Vagina (tissue), 2 donors: ENCODE measurements at regions not wholly inside any gene's neighbourhood (a gene's known extent, or its start where the extent isn't known, plus 50 kb on each side); places are given as distances from the start of the nearest gene placed in this dataset.

Experiments
- DNase-seq, 2 donors: peaks; one replicate each; pipeline ENCODE4 v3.0.0-alpha.2; 2017; ENCODE audit errors: extremely low spot score in 2 of 2
- H3K27ac ChIP-seq: fragments of 200-600 bp; sonication (generic); one replicate; pipeline ENCODE4 v1.5.1; 2019
- H3K27me3 ChIP-seq: fragments of 200-600 bp; sonication (generic); one replicate; pipeline ENCODE4 v1.5.1; 2019
- H3K36me3 ChIP-seq, 2 donors: fragments of 200-600 bp; sonication (generic); one replicate each; pipeline ENCODE4 v1.5.1; 2017 to 2019
- H3K4me1 ChIP-seq: fragments of 200-600 bp; sonication (generic); one replicate; pipeline ENCODE4 v1.5.1; 2019
- H3K4me3 ChIP-seq, 2 donors: fragments of 200-600 bp; sonication (generic); 1 replicate in 1 of 2; 2 replicates in 1 of 2; pipeline ENCODE4 v1.5.1; 2016 to 2019
- H3K9me3 ChIP-seq: fragments of 200-600 bp; sonication (generic); one replicate; pipeline ENCODE4 v1.5.1; 2019
- CTCF ChIP-seq, 3 experiments: fragments of 450-650 bp in 2 of 3; fragments of 200-600 bp in 1 of 3; sonication (generic) in 1 of 3; IDR thresholded peaks; one replicate each; pipeline ENCODE4 v1.5.1; 2017 to 2019; ENCODE audit warnings: antibody characterized with exemption in 3 of 3, mild to moderate bottlenecking in 2 of 3, moderate library complexity in 2 of 3
- POLR2A ChIP-seq, 2 donors: fragments of 450-650 bp; IDR thresholded peaks; one replicate each; pipeline ENCODE4 v1.6.1; 2017; ENCODE audit warnings: antibody characterized with exemption in 2 of 2, mild to moderate bottlenecking in 2 of 2, moderate library complexity in 2 of 2
- POLR2AphosphoS5 ChIP-seq, 2 donors: sonication (generic); formaldehyde crosslinking; IDR thresholded peaks; one replicate each; pipeline ENCODE4 v1.9.0; 2017; ENCODE audit warnings: antibody characterized with exemption in 2 of 2, mild to moderate bottlenecking in 2 of 2, low read depth in 1 of 2; ENCODE audit not compliant: insufficient read depth in 1 of 2
- intact Hi-C: fragments of 100-400 bp; cut with DNase I; formaldehyde crosslinking; loops from one replicate; pipeline ENCODE4 v1.15.1; 2023

- H3K9me3 ChIP-seq: no peaks in the 10 kb centered on the region
- no peak overlapping the region for H3K27ac ChIP-seq
- no peaks in the 10 kb centered on the region for H3K27me3 ChIP-seq
- H3K4me3 ChIP-seq: no peak overlapping the region
- H3K4me1 ChIP-seq: no peaks in the 10 kb centered on the region
- no peak for TF ChIP-seq CTCF (IDR thresholded peaks at IDR 0.05)
- TF ChIP-seq POLR2AphosphoS5 (IDR thresholded peaks at IDR 0.05; ENCODE audit: insufficient read depth in 1 of 2, low read depth in 1 of 2): no peak
- DNase-seq: no peak
- H3K36me3 ChIP-seq: no peaks in the 10 kb centered on the region
- intact Hi-C loops: no loop called here
Measured at GRCh38 chr11:80194625-80195024, 753.8 kb upstream of the TENM4 start.

GRCh38 chr11:80194016-80194415, 753.2 kb upstream of the TENM4 start:
- Histone ChIP-seq H3K4me3 (no peak overlapping the region), H3K27ac (no peak overlapping the region), H3K36me3 (no peaks in the 10 kb centered on the region), H3K9me3 (no peaks in the 10 kb centered on the region), H3K27me3 (no peaks in the 10 kb centered on the region), H3K4me1 (no peaks in the 10 kb centered on the region)
- no peak for TF ChIP-seq CTCF (IDR thresholded peaks at IDR 0.05)
- TF ChIP-seq POLR2AphosphoS5 (IDR thresholded peaks at IDR 0.05; ENCODE audit: insufficient read depth in 1 of 2, low read depth in 1 of 2): no peak
- no peak for TF ChIP-seq POLR2A (IDR thresholded peaks at IDR 0.05)
- intact Hi-C loops: no loop called here
- DNase-seq: no peak

DNA sequence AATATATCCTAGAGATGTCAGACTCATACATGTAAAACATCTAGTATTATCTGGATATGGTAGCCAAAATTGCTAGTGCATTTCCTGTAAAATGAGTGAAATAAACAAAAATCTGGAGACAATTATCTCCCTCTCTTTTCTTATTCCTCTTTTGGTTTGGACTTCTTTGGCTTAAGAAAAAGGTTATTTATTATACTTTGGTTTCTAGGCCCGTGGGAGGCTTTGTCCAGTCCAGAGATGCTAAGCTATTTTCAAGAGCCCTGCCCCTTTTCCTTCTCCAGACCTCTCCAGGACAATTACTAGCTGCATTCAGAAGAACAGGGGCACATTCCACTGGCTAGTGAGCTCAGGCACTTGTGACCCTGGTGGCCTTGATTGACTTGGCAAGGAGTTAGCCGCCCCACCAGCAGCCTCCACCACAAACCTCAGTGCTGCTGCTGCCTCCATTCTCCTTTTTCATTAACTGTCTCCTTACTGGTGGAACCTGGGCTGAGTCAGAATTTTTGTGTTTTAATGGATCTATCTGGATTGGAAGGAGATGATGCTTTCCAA, 747.3 kb upstream of the TENM4 start:
- no peaks in the 10 kb centered on the region for H3K4me1 ChIP-seq
- no peaks in the 10 kb centered on the region for H3K36me3 ChIP-seq
- TF ChIP-seq POLR2A (IDR thresholded peaks at IDR 0.05) (no peak), POLR2AphosphoS5 (IDR thresholded peaks at IDR 0.05; ENCODE audit: insufficient read depth in 1 of 2, low read depth in 1 of 2) (no peak), CTCF (IDR thresholded peaks at IDR 0.05) (no peak)
- no peaks in the 10 kb centered on the region for H3K9me3 ChIP-seq
- H3K27me3 ChIP-seq: no peaks in the 10 kb centered on the region
- H3K27ac ChIP-seq: no peak overlapping the region
- intact Hi-C loops: no loop called here
- H3K4me3 ChIP-seq: no peak overlapping the region
- no peak for DNase-seq

DNA sequence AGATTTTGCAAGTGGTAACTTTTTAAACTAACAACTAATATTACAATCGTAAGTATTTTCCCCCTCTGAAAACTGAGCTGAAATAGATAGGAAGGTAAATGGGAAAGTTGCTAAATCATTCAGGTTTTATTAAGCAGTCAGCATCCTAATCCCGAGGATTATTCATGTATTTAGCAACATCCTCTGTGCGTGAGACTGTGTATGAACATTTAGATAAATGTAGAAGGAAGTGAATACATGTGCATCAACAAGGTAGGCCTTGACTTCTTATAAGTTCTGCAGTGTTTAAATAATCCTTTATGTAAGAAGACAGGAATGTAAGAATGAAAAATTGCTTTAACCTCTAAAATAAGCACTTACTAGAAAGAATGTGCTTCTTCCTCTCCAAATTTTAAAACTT, 745.9 kb upstream of the TENM4 start:
- intact Hi-C loops: no loop called here
- TF ChIP-seq POLR2A (IDR thresholded peaks at IDR 0.05) (no peak), POLR2AphosphoS5 (IDR thresholded peaks at IDR 0.05; ENCODE audit: insufficient read depth in 1 of 2, low read depth in 1 of 2) (no peak), CTCF (IDR thresholded peaks at IDR 0.05) (no peak)
- no peak for DNase-seq

DNA sequence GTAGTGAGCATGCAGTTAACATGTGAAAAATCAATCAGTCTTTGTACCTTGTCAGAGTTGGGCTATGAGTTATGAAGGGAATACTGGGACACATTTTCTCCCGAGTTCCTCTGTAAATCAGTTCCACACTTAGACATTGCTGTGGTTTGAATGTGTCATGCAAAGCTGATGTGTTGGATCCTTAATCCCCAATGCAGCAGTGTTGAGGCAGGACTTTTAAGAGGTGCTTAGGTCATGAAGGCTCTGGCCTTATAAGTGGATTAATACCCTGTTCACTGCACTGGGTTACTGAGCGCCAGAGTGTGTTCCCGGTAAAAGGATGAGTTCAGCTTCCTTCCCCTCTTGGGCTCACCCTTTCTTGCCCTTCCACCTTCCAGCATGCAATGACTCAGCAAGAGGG, 742.1 kb upstream of the TENM4 start:
- H3K36me3 ChIP-seq: no peaks in the 10 kb centered on the region
- H3K4me3 ChIP-seq: no peak overlapping the region
- no peak for TF ChIP-seq POLR2A (IDR thresholded peaks at IDR 0.05)
- no peak for TF ChIP-seq CTCF (IDR thresholded peaks at IDR 0.05)
- no peak for TF ChIP-seq POLR2AphosphoS5 (IDR thresholded peaks at IDR 0.05; ENCODE audit: insufficient read depth in 1 of 2, low read depth in 1 of 2)
- intact Hi-C loops: no loop called here
- DNase-seq: no peak
- no peaks in the 10 kb centered on the region for H3K27me3 ChIP-seq
- H3K27ac ChIP-seq: no peak overlapping the region
- H3K9me3 ChIP-seq: no peaks in the 10 kb centered on the region
- no peaks in the 10 kb centered on the region for H3K4me1 ChIP-seq

More for the DNA sequence above, 745.9 kb upstream of the TENM4 start:
- H3K36me3 ChIP-seq: no peaks in the 10 kb centered on the region
- no peaks in the 10 kb centered on the region for H3K9me3 ChIP-seq
- H3K4me3 ChIP-seq: no peak overlapping the region
- no peaks in the 10 kb centered on the region for H3K27me3 ChIP-seq
- no peak overlapping the region for H3K27ac ChIP-seq
- no peaks in the 10 kb centered on the region for H3K4me1 ChIP-seq
